Dermis microvascular lymphatic vessel endothelial cell (primary cell): ENCODE measurements at regions not wholly inside any gene's neighbourhood (a gene's known extent, or its start where the extent isn't known, plus 50 kb on each side); places are given as distances from the start of the nearest gene placed in this dataset.

ENCODE experiments used
- DNase-seq, 2 donors: peaks; one replicate each; pipeline versions ENCODE4 v3.0.0 to v3.0.0-alpha.2; 2010; ENCODE audit warnings: low read depth in 2 of 2

DNA sequence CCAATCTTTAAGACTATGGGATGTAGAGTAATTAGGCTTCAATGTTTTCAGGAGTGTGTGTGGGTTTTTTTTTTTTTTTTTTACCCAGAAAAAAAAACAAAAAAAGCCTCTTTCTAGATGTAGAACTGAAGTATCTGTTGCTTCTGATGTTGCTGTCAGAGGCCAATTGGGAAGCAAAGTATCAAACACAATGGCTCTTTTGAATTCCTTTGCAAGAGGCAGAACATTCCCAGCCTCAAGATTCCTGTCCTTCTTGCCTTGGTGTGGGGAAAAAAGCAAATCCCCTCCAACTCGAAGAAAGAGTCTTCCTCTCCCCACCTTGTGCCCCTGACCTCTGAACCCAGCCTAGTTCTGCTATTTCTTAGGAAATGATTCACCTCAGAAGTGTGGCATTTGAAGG is 55.4 kb upstream of the LMO4 start:
- DNase-seq, result no peak

- DNase-seq, result no peak
Measured at GRCh38 chr1:87274851-87275250, 53.8 kb upstream of the LMO4 start.

DNA sequence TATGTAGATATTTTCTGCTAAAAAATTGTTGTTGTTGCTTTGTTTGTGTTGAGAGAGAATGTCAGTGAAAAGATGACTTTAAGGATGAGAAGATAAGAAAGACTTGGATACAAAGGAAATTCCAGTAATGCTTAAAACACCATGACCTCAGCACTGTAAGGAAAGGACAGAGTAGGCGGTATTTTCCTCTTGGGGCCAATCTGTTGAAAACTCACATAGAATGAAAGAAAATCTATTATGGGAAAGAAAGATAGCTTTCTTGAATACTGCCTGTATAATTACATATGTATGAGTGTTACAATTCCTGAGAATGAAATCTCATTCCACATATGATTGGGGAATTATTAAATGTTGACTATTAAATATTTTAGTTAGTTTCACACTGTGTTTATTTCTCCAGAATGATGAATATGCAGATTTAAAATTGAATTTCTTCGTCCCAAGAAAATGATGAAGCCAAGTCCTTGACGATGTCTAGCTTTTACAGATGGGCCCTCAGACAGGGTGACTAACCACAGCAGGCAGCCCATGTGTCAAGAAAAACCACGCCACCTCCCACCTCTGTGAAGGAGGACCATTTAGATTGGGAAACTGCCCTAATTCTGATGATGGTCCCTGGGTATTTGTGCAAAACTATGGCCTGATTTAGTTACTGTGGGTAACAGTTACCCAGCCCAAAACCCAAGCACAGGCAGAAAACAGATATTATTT is 49.7 kb upstream of the LMO4 start:
- no peak for DNase-seq
